ENCODE measurements at regions not wholly inside any gene's neighbourhood (a gene's known extent, or its start where the extent isn't known, plus 50 kb on each side); places are given as distances from the start of the nearest gene placed in this dataset.

GRCh38 chr16:59351305-59351903 lies 617.3 kb upstream of the GOT2 start:
- TF ChIP-seq CTCF (IDR thresholded peaks at IDR 0.05): no peak
- TF ChIP-seq POLR2A (IDR thresholded peaks at IDR 0.05): no peak
